B cell (primary cell): ENCODE measurements at regions not wholly inside any gene's neighbourhood (a gene's known extent, or its start where the extent isn't known, plus 50 kb on each side); places are given as distances from the start of the nearest gene placed in this dataset.

Experiments used
- ATAC-seq: fragments of 200-7000 bp; cut with Tn5 transposase; one replicate; pipeline ENCODE4 v1.10.0; 2021; ENCODE audit warnings: low read depth, mild to moderate bottlenecking, moderate number of reproducible peaks, moderate library complexity
- CTCF ChIA-PET: fragments of 350-600 bp; sonication (Branson Sonifier 250); formaldehyde crosslinking; loops from one replicate; lab custom pipeline; 2021; ENCODE audit warnings: antibody characterized with exemption, inconsistent platforms; lab: Charles Lee
- POLR2A ChIA-PET: fragments of 350-600 bp; sonication (Branson Sonifier 250); formaldehyde crosslinking; loops from one replicate; lab custom pipeline; 2021; ENCODE audit warnings: antibody characterized with exemption; lab: Charles Lee
- DNase-seq: peaks from one replicate; pipeline ENCODE4 v3.0.0; 2013
- H2AFZ ChIP-seq: 2 replicates; pipeline ENCODE4 v1.6.1; 2012; ENCODE audit warnings: mild to moderate bottlenecking, low read depth, low read length; ENCODE audit not compliant: insufficient read depth, poor library complexity, severe bottlenecking
- H3K27ac ChIP-seq, 2 donors: 1 replicate in 1 of 2; 2 replicates in 1 of 2; pipeline ENCODE4 v1.5.1; 2012 to 2013; ENCODE audit warnings: low read length in 2 of 2, mild to moderate bottlenecking in 2 of 2, moderate library complexity in 1 of 2
- H3K27me3 ChIP-seq, 4 experiments: fragments of 200-600 bp in 1 of 4; sonication (generic) in 1 of 4; replicated peaks in 1 of 4; 1 replicate in 2 of 4; 2 replicates in 2 of 4; pipeline versions ENCODE4 v1.6.1 to v1.7.0; 2013 to 2016; ENCODE audit warnings: low read length in 3 of 4, mild to moderate bottlenecking in 2 of 4, mixed read lengths in 1 of 4, moderate library complexity in 1 of 4; ENCODE audit not compliant: insufficient read depth in 4 of 4, control insufficient read depth in 3 of 4; ENCODE audit errors: control extremely low read depth in 1 of 4
- H3K36me3 ChIP-seq, 2 experiments: replicated peaks in 1 of 2; 1 replicate in 1 of 2; 2 replicates in 1 of 2; pipeline versions ENCODE4 v1.6.1 to v1.7.1; 2013; ENCODE audit warnings: low read length in 1 of 2; ENCODE audit not compliant: insufficient read depth in 2 of 2, control insufficient read depth in 1 of 2; ENCODE audit errors: control extremely low read depth in 1 of 2, extremely low read depth in 1 of 2
- H3K4me1 ChIP-seq, 2 donors: fragments of 200-600 bp in 1 of 2; sonication (generic) in 1 of 2; 1 replicate in 1 of 2; 2 replicates in 1 of 2; pipeline versions ENCODE4 v1.5.1 to v1.6.1; 2013 to 2017; ENCODE audit warnings: low read length in 2 of 2; ENCODE audit not compliant: control insufficient read depth in 2 of 2, insufficient read depth in 2 of 2
- H3K4me2 ChIP-seq: replicated peaks from 2 replicates; pipeline ENCODE3; 2012; ENCODE audit warnings: mild to moderate bottlenecking, low read depth, low read length; ENCODE audit not compliant: poor library complexity, severe bottlenecking
- H3K4me3 ChIP-seq, 5 experiments: fragments of 200-600 bp in 1 of 5; sonication (generic) in 1 of 5; 1 replicate in 3 of 5; 2 replicates in 2 of 5; pipeline versions ENCODE4 v1.5.1 to v1.7.0; 2011 to 2016; ENCODE audit warnings: low read length in 4 of 5, mild to moderate bottlenecking in 4 of 5, low read depth in 2 of 5, control low read depth in 1 of 5, moderate library complexity in 1 of 5; ENCODE audit not compliant: insufficient read depth in 1 of 5; ENCODE audit errors: control extremely low read depth in 1 of 5, extremely low read depth in 1 of 5
- H3K79me2 ChIP-seq: fragments of 200-600 bp; sonication (generic); one replicate; pipeline ENCODE4 v1.6.0; 2016; ENCODE audit warnings: low read length; ENCODE audit not compliant: control insufficient read depth, insufficient read depth
- H3K9ac ChIP-seq: fragments of 200-600 bp; sonication (generic); 2 replicates; pipeline ENCODE4 v1.6.1; 2017; ENCODE audit warnings: mild to moderate bottlenecking, low read length, moderate library complexity
- H3K9me3 ChIP-seq, 3 donors: one replicate each; pipeline versions ENCODE4 v1.6.1 to v1.7.1; 2013; ENCODE audit warnings: low read length in 2 of 3; ENCODE audit not compliant: control insufficient read depth in 2 of 3, insufficient read depth in 1 of 3; ENCODE audit errors: control extremely low read depth in 1 of 3
- H4K20me1 ChIP-seq: 2 replicates; pipeline ENCODE4 v1.6.0; 2012; ENCODE audit warnings: mild to moderate bottlenecking, low read length; ENCODE audit not compliant: insufficient read depth, control insufficient read depth, poor library complexity, severe bottlenecking
- H3K27ac Mint-ChIP-seq: one replicate; pipeline ENCODE4 v1.8.0; 2021; ENCODE audit warnings: mixed read lengths
- H3K27me3 Mint-ChIP-seq: one replicate; pipeline ENCODE4 v1.8.0; 2021; ENCODE audit warnings: mixed read lengths
- H3K4me1 Mint-ChIP-seq: one replicate; pipeline ENCODE4 v1.8.0; 2021; ENCODE audit warnings: mixed read lengths
- H3K4me3 Mint-ChIP-seq: one replicate; pipeline ENCODE4 v1.8.0; 2021; ENCODE audit warnings: mixed read lengths
- H3K9me3 Mint-ChIP-seq: one replicate; pipeline ENCODE4 v1.8.0; 2022; ENCODE audit warnings: mixed read lengths; ENCODE audit not compliant: insufficient read depth
- EZH2 ChIP-seq: IDR thresholded peaks from 2 replicates; pipeline ENCODE4 v1.6.1; 2012; ENCODE audit warnings: borderline replicate concordance, low read depth, mild to moderate bottlenecking, moderate library complexity, low read length; ENCODE audit not compliant: insufficient read depth, poor library complexity, severe bottlenecking
- WGBS: methylation state at CpG from one replicate; pipeline ENCODE4 v1.1.5; 2013; ENCODE audit warnings: missing lambda C conversion rate; ENCODE audit not compliant: insufficient coverage; 5-methylcytosine and 5-hydroxymethylcytosine counted together
- intact Hi-C: fragments of 100-400 bp; cut with micrococcal nuclease; formaldehyde crosslinking; loops from one replicate; pipeline ENCODE4 v1.10.0; 2022
- TF ChIP-seq, protein P1 (sequence below): fragments of 200-600 bp; IDR thresholded peaks from one replicate; pipeline ENCODE4 v1.8.0; 2022; ENCODE audit warnings: antibody characterized with exemption, mild to moderate bottlenecking

DNA sequence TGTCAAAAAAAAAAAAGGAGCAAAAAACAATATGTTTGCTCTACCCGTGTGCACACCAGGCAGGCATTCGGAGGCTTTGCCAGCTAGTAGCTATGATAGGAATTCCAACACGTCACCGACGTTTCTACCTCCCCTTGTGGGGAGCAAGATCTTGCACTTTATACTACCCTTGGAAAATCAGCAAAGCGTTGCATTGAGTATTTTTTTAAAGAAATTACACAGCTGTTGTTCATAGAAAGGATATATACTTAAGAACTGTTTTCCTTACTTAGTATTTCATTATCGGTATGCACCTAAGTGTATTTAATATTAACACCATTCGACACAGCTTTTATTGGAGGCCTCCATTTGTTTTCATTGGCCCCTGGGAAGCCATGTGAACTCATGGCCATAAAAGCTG lies 159.9 kb upstream of the MGMT start:
- Histone ChIP-seq H3K4me1 (no peaks in the 10 kb centered on the region), H3K4me2 (no peak overlapping the region), H3K36me3 (no peaks in the 10 kb centered on the region), H3K9me3 (no peaks in the 10 kb centered on the region), H3K9ac (no peak overlapping the region), H3K27ac (no peak overlapping the region), H3K79me2 (no peaks in the 10 kb centered on the region), H4K20me1 (no peaks in the 10 kb centered on the region), H3K4me3 (no peak overlapping the region), H2AFZ (no peak overlapping the region), H3K27me3 (no peaks in the 10 kb centered on the region)
- TF ChIP-seq EZH2 = no peak
- TF ChIP-seq, protein P1, sequence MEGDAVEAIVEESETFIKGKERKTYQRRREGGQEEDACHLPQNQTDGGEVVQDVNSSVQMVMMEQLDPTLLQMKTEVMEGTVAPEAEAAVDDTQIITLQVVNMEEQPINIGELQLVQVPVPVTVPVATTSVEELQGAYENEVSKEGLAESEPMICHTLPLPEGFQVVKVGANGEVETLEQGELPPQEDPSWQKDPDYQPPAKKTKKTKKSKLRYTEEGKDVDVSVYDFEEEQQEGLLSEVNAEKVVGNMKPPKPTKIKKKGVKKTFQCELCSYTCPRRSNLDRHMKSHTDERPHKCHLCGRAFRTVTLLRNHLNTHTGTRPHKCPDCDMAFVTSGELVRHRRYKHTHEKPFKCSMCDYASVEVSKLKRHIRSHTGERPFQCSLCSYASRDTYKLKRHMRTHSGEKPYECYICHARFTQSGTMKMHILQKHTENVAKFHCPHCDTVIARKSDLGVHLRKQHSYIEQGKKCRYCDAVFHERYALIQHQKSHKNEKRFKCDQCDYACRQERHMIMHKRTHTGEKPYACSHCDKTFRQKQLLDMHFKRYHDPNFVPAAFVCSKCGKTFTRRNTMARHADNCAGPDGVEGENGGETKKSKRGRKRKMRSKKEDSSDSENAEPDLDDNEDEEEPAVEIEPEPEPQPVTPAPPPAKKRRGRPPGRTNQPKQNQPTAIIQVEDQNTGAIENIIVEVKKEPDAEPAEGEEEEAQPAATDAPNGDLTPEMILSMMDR = no peak
- WGBS = 94% methylated on average over 5 of the region's 8 CpGs
- Mint-ChIP-seq H3K27ac (no peak overlapping the region), H3K4me3 (no peak overlapping the region), H3K27me3 (no peaks in the 10 kb centered on the region), H3K4me1 (no peaks in the 10 kb centered on the region), H3K9me3 (no peaks in the 10 kb centered on the region)
- DNase-seq = no peak
- intact Hi-C loops = no loop called here
- ATAC-seq = no peak
- ChIA-PET POLR2A (no interaction called here), CTCF (no interaction called here)

DNA sequence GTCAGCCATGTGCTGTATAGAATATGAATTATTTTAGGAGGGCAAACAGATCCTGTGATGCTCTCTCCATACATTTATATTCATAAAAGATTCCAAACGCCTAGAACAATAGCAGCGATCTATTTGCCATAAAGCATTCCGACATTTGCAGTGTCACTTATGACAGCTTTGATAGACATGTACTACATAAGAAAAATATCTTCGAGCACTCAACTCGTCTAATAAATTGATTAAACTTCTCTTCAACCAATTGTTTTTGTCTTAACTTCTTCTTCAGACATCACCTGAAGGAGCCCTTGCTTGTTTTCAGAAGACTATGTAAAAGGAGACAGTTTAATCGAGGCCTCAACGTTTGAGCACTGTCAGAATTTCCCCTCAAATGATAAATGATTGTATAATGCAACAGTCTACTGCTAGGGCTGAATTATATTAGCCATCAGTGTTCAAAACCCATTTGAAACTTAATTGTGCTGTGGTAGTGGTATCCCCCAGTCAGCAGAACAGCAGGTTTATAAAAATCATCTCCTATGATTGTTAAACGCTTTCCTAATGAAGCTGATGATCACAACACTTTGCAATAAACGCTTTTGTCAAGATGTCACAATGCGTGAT lies 158.0 kb upstream of the MGMT start:
- H3K27me3 Mint-ChIP-seq = no peaks in the 10 kb centered on the region
- Histone ChIP-seq H3K9me3 (peaks cover 0 to 1% (median 0%) of the 10 kb centered on the region in 3 donors), H3K27ac (no peak overlapping the region), H3K9ac (no peak overlapping the region), H3K79me2 (no peaks in the 10 kb centered on the region), H3K36me3 (no peaks in the 10 kb centered on the region), H3K4me1 (no peaks in the 10 kb centered on the region), H2AFZ (no peak overlapping the region), H3K4me3 (no peak overlapping the region), H3K4me2 (no peak overlapping the region), H4K20me1 (no peaks in the 10 kb centered on the region), H3K27me3 (no peaks in the 10 kb centered on the region)
- WGBS = 95% methylated on average over 6 of the region's 10 CpGs
- no peak for DNase-seq
- no peak for TF ChIP-seq EZH2
- TF ChIP-seq, protein P1 = no peak
- H3K9me3 Mint-ChIP-seq = no peaks in the 10 kb centered on the region
- intact Hi-C loops = no loop called here
- H3K27ac Mint-ChIP-seq = no peak overlapping the region
- H3K4me3 Mint-ChIP-seq = no peak overlapping the region
- CTCF ChIA-PET = no interaction called here
- POLR2A ChIA-PET = no interaction called here
- ATAC-seq = no peak
- H3K4me1 Mint-ChIP-seq = no peaks in the 10 kb centered on the region
